NCI-H524 treated with DMSO at 0.1 percent for 48 hours (cell line): ENCODE measurements at regions not wholly inside any gene's neighbourhood (a gene's known extent, or its start where the extent isn't known, plus 50 kb on each side); places are given as distances from the start of the nearest gene placed in this dataset.

ENCODE experiments used
- DNase-seq: peaks from one replicate; lab custom pipeline; 2025; lab: John Stamatoyannopoulos, UW

- no peak for DNase-seq
Measured at GRCh38 chr14:65354715-65355114, 57.8 kb upstream of the FUT8 start.

GRCh38 chr14:65356327-65356836, 56.1 kb upstream of the FUT8 start:
- DNase-seq = no peak

GRCh38 chr14:65357113-65357512, 55.4 kb upstream of the FUT8 start:
- DNase-seq = no peak

GRCh38 chr14:65357689-65358088, 54.8 kb upstream of the FUT8 start:
- DNase-seq = no peak

- DNase-seq = no peak
Measured at GRCh38 chr14:65359503-65359902, 53.0 kb upstream of the FUT8 start.

- DNase-seq = no peak
Measured at GRCh38 chr14:65360144-65360784, 52.3 kb upstream of the FUT8 start.

GRCh38 chr14:65361920-65362319, 50.6 kb upstream of the FUT8 start:
- no peak for DNase-seq
